ENCODE measurements at regions not wholly inside any gene's neighbourhood (a gene's known extent, or its start where the extent isn't known, plus 50 kb on each side); places are given as distances from the start of the nearest gene placed in this dataset.

DNA sequence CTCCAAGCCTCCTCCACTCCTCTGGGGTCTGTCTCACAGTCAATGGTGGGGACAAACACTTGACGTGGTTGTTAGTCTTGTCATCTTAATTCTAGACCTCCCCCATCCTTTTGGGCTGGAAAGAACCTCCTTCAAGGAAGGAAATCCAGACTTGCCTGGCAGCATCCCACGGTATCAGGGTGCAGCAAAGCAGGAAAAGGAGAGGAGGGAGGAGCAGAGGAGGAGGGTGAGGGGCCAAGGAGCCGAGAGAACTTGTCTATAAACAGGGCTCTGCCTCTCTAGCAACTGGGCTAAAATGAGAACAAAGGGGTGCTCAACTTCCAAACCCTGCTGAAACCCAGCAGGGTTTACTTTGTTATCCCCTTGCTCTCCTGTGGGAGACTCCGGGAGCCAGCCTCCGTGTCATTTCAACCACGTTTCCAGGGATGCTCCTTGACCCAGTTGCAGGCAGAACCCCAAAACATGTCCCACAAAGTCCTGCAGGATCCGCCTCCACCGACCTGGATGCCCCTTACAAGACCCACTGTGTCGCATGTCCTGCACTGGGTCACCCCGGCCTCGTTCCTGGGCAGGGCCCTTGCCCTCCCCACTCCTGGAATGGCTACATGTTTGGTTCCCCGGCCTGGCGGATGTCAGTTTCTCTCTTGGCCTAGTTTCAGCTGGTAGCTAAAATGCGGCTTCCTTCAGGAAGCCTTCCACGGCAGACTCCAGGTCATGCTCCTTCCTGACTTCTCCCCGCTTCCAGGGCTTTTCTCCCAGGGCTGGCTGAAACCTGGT, 69.7 kb upstream of the MGMT start:
- DNase-seq = no peak

- no peak for DNase-seq
These were observed 68.3 kb upstream of the MGMT start for GRCh38 chr10:129398711-129399141.

- no peak for DNase-seq
These were observed 66.6 kb upstream of the MGMT start for GRCh38 chr10:129400426-129400825.

GRCh38 chr10:129402459-129402858, 64.6 kb upstream of the MGMT start:
- no peak for DNase-seq

GRCh38 chr10:129404091-129404490, 63.0 kb upstream of the MGMT start:
- no peak for DNase-seq

- no peak for DNase-seq
These were observed 61.7 kb upstream of the MGMT start for GRCh38 chr10:129405389-129405788.

DNA sequence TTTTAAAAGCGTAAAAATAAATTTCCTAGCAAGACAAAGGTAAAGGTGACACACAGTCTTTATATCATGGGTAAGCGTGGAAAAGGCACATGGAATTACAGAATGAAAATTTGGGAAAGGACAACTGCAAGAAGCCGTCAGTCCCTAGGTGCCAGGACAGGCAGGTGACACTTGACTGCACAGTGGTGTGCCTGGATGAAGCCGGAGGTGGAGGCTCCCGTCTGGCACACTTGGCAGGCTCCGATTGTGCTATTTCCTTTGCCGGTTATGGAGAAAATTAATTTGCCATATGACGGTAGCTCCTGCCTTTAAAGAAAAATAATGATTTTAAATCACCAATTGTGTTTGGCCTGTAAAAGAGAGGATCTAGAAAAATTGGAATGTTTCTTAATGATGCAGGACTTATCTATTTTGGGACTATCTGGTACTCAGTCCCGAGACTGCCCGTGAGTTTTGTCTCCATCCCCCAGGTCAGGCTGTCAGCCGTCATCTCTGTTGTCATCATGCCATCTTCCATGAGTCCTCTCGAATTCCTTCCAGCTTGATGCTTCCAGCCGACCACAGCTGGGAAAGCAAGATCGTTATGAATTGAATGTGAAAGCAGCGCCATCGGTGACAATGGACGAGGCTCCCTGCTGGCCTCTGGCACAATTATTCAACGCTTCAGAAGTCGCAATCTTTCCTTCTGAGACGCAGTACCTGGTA, 56.2 kb upstream of the MGMT start:
- DNase-seq = peak; percentile 3

DNA sequence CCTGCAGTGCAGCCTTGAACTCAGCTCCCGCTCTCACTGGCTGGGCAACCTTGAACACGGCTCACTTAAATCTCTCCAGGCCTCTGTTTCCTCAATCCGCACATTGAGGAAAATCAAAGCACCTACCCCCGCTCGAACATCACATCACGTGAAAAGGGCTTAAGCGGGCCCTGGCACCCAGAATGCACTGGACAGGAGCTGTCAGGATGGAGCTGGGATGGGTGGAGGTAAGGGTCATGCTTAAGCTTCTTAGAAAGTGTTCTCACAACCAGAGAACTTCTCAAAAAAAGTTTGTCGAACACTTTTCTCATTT, 55.7 kb upstream of the MGMT start:
- no peak for DNase-seq

GRCh38 chr10:129411772-129412171, 55.3 kb upstream of the MGMT start:
- DNase-seq = no peak

GRCh38 chr10:129413024-129413423, 54.0 kb upstream of the MGMT start:
- DNase-seq = no peak

DNA sequence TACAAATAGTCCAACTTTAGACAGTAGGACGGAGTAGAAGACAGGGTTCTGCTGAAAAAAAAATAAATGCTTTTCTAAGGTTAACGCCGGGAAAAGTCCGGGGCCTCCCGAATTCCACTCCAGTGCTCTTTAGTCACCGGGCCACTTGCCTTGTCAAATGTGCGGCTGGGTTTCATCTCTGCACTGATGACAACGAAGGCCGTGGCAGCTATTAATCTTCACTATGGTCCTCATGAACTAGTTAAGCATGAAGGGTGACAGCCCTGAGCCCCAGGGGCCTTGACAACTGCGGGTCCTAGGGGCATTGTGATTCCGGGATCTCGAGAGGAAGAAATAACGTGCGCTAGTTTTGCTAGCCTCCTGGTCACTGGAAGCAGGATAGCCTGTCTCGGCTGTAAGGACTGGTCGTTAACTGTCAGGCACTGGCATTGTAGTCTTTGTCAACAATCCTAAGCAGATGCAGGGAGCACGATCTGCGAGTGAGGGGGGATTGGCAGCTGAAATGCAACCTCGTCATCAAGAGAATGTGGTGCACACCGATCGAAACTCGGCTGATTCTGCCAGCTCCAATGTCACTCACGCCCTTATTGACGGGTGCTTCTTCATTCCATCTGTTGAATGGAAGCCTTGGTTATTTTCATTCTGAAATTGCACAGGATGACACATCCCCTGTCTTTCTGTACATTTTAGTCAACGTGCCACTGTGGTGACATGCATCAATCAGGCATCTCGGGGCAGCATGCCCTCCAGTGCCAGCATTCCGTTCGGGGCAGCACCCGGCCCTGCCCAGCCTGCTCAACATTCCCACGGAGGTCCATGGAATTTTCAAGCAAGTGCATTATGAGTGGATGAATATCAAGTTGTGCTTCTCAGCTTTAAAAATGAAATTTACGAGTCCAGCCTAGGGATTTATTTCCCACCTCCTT, 51.6 kb upstream of the MGMT start:
- no peak for DNase-seq

- no peak for DNase-seq
These were observed 50.9 kb upstream of the MGMT start for GRCh38 chr10:129416155-129416554.

DNA sequence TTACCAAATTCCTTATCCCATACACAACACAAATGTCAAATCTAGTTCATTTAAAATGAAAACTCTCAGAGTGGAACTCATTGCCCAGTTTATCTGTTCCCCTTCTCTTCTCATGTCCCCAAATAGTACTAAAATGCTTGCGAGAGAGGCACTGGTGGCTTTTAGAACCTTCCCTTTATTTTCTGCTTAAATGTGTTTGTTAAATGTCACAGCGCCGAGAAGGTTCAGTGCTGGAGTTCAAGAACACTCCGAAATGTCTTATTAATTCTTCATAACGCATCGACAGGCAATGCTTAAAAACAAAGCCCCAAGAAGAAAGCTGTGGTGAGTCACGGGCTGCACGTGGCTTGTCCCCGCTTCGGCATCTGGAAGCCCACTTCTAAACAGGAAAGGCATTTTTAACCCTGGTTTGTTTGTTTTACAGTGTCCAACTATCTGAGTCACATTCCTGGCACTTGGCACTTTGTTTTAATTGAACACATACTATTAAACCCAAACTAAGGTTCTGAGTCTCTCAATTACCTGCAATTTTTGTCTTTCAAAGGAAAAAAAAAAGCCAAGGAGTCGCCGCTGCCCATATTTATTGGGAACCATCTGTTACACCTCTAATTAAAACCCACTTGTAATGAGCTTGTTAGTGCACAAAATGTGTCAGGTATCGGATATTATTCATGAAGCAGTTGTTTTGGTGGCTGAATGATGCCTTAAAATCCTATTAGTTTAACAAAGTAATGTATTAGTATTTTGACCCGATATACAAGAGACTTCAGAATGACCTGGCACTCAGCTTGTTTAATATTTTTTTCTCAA, 49.9 kb upstream of the MGMT start:
- DNase-seq = no peak

Data from NCI-H1105 (cell line).